ENCODE measurements at regions not wholly inside any gene's neighbourhood (a gene's known extent, or its start where the extent isn't known, plus 50 kb on each side); places are given as distances from the start of the nearest gene placed in this dataset.
"Not testable (repeated sequence)": the region's sequence is repeated elsewhere in the genome, so short reads cannot be mapped to it uniquely, and the experiment has no call there.

DNA sequence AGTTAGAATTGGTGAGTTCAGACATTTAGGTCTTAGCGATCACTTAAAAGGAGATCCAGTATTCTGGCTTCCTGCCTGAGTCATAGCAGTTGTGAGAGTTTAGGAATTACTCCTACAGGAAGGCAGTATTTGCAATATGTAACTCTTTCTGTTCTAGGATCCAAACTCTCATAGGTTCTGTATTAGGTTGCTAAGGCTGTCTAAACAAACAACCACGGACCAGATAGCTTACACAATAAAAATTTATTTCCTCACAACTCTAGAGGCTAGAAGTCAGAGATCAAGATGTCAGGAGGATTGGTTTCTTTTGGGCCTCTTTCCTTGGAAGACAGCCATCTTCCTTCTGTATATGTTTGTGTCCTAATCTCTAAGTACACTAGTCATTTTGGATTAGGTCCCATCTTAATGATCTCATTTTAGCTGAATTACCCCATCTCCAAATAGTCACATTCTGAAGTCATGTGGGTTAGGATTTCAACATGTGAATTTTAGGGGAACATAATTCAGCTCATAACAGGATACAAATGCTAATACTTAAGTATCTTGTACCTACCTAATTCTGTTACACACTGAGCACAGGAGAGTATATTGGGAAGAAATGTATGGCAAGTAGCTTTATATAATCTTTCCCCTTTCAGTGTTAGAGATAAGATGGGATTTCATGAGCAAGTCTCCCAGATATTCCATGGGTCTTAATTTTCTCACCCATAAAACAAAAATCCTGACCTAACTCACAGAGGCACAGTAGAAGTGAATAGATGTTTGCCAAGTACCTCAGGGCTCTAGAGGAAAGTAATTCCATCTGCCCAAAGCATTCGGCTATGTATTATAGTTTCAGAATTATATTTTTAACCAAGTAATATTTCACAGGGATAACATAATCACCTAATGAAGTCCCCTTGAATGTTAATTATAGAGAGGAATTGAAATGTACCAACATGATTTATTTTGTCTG, 144.4 kb downstream of the PTBP2 start:
- peak; percentile 33 for DNase-seq (ENCODE audit: extremely low read depth, low read depth)

- no peak for DNase-seq (ENCODE audit: extremely low read depth, low read depth)
Observed at GRCh38 chr1:96872757-96873156, 151.2 kb downstream of the PTBP2 start.

GRCh38 chr1:96878640-96879039, 157.1 kb downstream of the PTBP2 start:
- DNase-seq (ENCODE audit: extremely low read depth, low read depth): no peak

DNA sequence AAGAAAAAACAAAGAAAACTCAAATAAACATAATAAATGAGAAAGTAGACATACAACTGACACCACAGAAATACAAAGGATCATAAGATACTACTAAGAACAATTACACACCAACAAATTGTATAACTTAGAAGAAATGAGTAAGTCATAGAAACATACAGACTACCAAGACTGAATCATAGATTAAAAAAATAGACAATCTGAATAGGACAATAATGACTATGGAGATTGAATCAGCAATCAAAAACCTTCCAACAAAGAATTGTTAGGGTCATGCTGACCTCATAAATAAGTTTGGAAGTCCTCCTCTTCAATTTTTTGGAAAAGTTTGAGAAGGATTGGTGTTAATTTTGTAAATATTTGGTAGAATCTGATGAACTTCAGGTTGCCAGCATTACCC, 159.0 kb downstream of the PTBP2 start:
- DNase-seq (ENCODE audit: extremely low read depth, low read depth): no peak

GRCh38 chr1:96882096-96882495, 160.5 kb downstream of the PTBP2 start:
- no peak for DNase-seq (ENCODE audit: extremely low read depth, low read depth)

DNA sequence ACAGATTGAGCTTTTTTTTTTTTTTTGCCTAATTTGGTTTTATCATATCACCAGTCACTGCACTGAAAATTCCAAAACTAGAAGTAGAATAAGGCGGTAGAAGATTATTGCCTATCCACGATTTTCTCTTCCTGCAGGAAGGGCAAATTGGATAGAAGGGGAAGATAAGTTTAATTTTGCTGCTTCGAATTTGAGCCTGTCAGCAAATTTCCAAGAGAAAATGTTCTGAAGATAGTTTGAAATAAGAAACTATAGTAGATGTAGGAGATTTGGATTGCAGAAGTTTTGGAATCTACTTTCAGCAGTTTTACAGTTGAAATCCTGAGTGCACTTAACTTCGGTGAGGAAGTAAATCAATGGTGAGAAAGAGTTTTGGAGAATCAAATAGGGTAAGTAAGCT, 164.9 kb downstream of the PTBP2 start:
- no peak for DNase-seq (ENCODE audit: extremely low read depth, low read depth)

- peak; percentile 73 for DNase-seq (ENCODE audit: extremely low read depth, low read depth)
Observed at GRCh38 chr1:96887501-96887900, 165.9 kb downstream of the PTBP2 start.

DNA sequence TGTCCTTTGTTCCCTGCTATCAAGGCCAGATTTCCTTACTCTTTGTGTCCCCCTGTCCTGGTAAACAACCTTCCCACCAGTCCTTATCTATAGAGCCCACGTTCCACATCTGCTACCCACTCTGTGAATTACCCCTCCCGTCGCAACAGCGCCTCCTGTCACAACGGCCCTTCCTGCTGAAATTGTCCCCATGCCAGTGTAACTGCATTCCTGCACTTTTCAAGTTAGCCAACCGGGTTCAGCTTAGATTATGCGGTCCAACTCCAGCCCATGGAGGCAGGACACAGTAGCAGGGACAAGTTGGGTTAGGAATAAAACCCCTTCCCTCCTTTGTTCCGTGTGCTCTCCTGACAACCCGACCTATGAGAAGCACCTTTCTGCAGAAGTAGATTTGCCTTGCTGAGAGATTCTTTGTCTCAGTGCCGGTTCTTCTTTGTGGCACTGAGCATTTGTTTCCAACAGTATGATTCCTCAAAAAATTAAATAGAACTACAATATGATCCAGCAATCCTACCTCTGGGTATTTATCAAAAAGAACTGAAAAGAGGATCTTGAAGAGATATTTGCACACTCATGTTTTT, 180.3 kb downstream of the PTBP2 start:
- no peak for DNase-seq (ENCODE audit: extremely low read depth, low read depth)

DNA sequence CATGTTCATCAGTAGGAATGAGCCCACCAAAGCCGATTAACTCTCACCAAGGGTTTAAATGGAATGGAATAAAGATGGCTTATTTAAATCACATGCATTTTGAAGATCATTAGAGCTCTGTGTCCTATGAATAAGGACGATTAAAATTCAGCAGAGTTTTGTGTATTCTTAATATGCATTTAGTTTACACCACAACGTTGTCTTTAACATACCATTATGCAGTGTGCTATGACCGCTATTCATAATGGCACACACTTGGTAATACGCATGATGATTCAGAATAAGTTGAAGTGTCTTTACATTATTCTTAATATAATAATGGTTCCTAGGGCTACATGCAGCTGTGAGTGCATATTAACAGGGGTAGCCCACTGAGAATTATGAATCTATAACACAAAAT, 190.7 kb downstream of the PTBP2 start:
- DNase-seq (ENCODE audit: extremely low read depth, low read depth): no peak

GRCh38 chr1:96915701-96916100, 194.1 kb downstream of the PTBP2 start:
- not testable (repeated sequence) for DNase-seq (ENCODE audit: extremely low read depth, low read depth)

GRCh38 chr1:96918406-96918805, 196.8 kb downstream of the PTBP2 start:
- no peak for DNase-seq (ENCODE audit: extremely low read depth, low read depth)

DNA sequence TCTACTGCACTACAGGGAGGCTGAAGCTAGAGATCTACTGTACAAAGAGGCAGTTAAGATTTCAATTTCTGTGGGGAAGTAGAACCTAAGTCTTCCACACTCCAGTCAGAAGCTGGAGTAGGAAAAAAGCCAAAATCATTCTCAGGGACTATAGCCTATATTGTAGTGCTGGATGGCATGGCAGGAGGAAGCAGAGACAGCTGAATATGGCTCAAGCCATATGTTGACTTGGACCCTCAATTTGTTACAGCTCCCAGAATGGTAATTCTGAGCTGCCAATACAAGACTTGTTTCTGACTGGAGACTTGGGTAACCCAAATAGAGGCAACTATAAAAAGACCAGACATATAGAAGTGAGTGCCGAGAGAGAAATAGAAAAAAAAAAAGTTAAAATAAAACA, 200.6 kb downstream of the PTBP2 start:
- no peak for DNase-seq (ENCODE audit: extremely low read depth, low read depth)

- no peak for DNase-seq (ENCODE audit: extremely low read depth, low read depth)
Observed at GRCh38 chr1:96923753-96924152, 202.2 kb downstream of the PTBP2 start.

DNA sequence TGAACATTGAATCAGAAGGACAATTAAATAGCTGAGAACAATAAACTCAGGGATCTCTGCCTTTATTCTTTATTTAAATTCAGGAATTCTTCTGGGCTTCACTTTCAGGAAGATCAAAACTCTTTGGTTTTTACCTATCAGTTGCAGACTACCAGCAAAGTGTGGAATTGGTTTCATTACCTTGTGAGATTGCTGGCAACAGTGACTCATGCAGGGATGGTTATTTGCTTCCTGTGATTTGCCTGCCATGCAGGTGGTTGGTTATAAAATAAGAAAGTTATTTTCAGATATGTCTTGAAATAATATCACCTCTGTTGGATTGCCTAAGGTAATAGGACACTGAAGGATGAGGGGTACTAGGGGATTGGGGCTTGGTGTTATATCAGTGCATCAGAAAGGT, 204.6 kb downstream of the PTBP2 start:
- DNase-seq (ENCODE audit: extremely low read depth, low read depth): no peak

DNA sequence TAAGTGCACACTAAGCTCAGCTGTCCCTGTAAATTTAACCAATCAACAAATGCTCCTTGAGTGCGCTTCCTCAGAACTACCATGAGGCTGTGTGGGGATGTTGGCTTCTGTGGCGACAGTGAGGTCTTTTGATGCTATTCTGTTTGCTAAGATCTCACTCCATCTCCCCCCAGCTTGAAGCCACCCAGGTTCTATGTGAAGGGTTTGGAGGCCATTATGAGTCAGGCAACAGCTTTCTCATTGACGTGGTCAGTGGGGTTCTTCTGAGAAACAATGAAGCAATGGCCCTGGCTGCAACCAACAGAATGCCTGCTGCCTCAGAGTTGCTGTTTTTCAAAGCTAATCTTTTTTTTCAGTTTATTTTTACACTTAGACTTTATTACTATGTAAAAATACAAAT, 205.5 kb downstream of the PTBP2 start:
- DNase-seq (ENCODE audit: extremely low read depth, low read depth): no peak

GRCh38 chr1:96931136-96931535, 209.6 kb downstream of the PTBP2 start:
- DNase-seq (ENCODE audit: extremely low read depth, low read depth): no peak

- DNase-seq (ENCODE audit: extremely low read depth, low read depth): no peak
Observed at GRCh38 chr1:96934282-96934681, 212.7 kb downstream of the PTBP2 start.

- no peak for DNase-seq (ENCODE audit: extremely low read depth, low read depth)
Observed at GRCh38 chr1:96944432-96945092, 223.0 kb downstream of the PTBP2 start.

- DNase-seq (ENCODE audit: extremely low read depth, low read depth): no peak
Observed at GRCh38 chr1:96945509-96946084, 224.0 kb downstream of the PTBP2 start.

DNA sequence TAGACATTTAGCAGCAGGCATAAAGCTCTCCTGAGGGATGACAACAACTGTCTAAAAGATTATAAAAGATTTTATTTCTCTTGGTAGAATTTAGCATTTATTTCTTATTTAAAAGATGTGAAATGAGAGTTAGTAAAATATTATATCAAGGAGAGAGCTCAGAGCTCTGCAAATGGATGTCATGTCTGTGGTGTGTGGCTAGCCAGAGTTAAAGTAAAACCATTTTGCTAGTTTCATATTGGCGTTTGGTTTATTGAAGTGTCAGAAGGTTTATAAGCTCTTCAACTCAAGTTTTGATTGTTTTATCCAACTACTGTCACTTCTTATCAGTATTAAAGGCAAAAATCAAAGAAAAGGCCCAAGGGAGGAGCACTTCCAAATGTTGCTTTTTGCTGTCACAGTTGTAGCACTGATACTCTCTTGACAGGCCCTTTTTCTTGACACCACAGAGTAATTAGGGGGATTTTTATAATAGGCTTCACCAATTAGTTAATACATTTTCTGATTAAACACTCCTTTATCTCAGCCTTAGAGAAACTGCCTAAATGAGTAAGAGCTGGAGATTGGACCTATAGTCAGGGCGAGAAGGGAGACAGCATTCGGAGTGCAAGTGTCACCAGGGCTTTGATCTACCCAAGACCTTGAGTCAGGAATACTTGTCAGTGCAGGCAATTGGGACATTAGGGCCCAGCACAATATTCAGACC, 233.9 kb downstream of the PTBP2 start:
- no peak for DNase-seq (ENCODE audit: extremely low read depth, low read depth)

DNA sequence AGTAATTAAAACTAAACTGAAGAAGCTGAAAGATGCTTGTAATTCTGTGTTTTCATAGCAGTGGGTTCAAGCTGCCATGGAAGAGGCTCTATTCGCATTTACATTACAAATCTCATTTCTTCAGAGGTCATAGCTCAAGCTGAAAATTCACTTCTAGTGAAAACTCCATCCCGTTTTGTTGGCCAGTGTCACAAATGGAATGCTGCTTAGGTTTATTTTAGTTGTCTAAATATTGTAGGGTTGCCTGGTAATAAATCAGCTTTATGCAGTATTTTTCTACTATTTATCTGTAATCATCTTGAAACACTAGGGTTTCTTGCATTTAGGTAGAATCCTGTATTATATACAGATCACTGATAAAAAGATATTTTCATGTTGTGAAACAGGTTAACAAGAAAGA, 240.6 kb downstream of the PTBP2 start:
- DNase-seq (ENCODE audit: extremely low read depth, low read depth): no peak
